BE2C (cell line): ENCODE measurements at regions not wholly inside any gene's neighbourhood (a gene's known extent, or its start where the extent isn't known, plus 50 kb on each side); places are given as distances from the start of the nearest gene placed in this dataset.

Experiments used
- DNase-seq: peaks from one replicate; pipeline ENCODE4 v3.0.0-alpha.2; 2020
- H3K27me3 ChIP-seq: fragments of 250-450 bp; sonication (Bioruptor Pico); 2 replicates; pipeline ENCODE4 v1.5.1; 2020; ENCODE audit warnings: mild to moderate bottlenecking
- H3K36me3 ChIP-seq: fragments of 250-450 bp; sonication (Bioruptor Pico); 2 replicates; pipeline ENCODE4 v1.5.1; 2020; ENCODE audit warnings: mild to moderate bottlenecking
- H3K4me1 ChIP-seq: fragments of 250-450 bp; sonication (Bioruptor Pico); 2 replicates; pipeline ENCODE4 v1.5.1; 2020
- H3K4me3 ChIP-seq: 2 replicates; pipeline ENCODE4 v1.5.1; 2011; ENCODE audit warnings: low read depth, low read length
- H3K9me3 ChIP-seq: fragments of 250-450 bp; sonication (Bioruptor Pico); 2 replicates; pipeline ENCODE4 v1.5.1; 2020
- TF ChIP-seq, protein P1 (sequence below): IDR thresholded peaks from 2 replicates; pipeline ENCODE4 v1.5.1; 2012; ENCODE audit warnings: mild to moderate bottlenecking, low read depth, low read length

DNA sequence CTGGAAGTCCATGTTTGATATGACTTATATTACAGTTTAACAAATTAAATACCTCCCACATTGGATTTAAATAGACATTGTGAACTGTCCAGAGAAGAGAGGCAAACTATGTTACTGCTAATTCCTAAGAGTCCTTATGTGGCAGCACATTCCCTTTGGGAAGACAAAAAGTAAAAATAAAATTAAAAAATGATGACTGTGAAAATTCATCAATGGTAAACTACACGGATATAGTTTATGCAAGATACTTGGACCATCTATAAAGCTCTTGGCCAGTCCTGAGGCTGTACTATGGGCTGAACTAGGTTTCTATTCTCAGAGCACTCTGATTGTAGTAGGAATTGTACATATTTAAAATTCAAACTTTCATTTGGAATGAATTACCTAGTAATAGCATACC is 206.4 kb downstream of the LRRK2 start:
- Histone ChIP-seq H3K4me3 (no peak overlapping the region), H3K9me3 (no peaks in the 10 kb centered on the region), H3K36me3 (no peaks in the 10 kb centered on the region), H3K4me1 (no peaks in the 10 kb centered on the region), H3K27me3 (no peaks in the 10 kb centered on the region)
- TF ChIP-seq, protein P1, sequence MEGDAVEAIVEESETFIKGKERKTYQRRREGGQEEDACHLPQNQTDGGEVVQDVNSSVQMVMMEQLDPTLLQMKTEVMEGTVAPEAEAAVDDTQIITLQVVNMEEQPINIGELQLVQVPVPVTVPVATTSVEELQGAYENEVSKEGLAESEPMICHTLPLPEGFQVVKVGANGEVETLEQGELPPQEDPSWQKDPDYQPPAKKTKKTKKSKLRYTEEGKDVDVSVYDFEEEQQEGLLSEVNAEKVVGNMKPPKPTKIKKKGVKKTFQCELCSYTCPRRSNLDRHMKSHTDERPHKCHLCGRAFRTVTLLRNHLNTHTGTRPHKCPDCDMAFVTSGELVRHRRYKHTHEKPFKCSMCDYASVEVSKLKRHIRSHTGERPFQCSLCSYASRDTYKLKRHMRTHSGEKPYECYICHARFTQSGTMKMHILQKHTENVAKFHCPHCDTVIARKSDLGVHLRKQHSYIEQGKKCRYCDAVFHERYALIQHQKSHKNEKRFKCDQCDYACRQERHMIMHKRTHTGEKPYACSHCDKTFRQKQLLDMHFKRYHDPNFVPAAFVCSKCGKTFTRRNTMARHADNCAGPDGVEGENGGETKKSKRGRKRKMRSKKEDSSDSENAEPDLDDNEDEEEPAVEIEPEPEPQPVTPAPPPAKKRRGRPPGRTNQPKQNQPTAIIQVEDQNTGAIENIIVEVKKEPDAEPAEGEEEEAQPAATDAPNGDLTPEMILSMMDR, result no peak
- no peak for DNase-seq

DNA sequence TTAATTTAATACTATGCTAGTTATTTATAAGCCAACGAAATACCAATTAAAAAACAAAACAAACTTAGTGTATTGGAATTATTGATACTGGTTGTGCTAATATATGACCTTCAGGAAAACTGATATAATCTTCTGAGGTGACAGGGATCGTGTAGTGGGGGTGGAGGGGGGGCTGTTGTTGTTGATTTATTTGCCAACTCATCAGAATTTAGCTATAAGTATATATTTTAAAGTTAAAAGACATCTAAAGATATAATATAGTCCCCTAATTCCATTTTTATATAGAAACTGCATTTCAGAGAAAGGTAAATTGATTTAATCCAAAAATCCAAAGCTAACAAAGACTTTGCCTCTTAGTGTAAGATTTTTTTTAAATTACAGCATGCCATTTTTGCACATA is 210.5 kb downstream of the LRRK2 start:
- TF ChIP-seq, protein P1, result no peak

GRCh38 chr12:40435951-40436350 is 211.2 kb downstream of the LRRK2 start:
- no peaks in the 10 kb centered on the region for H3K4me1 ChIP-seq

More for the DNA sequence above, 210.5 kb downstream of the LRRK2 start:
- H3K27me3 ChIP-seq, result no peaks in the 10 kb centered on the region; the same call in 1 of the 2 replicates
- DNase-seq, result no peak
- H3K36me3 ChIP-seq, result no peaks in the 10 kb centered on the region
- no peaks in the 10 kb centered on the region for H3K4me1 ChIP-seq
- H3K4me3 ChIP-seq, result no peak overlapping the region
- H3K9me3 ChIP-seq, result no peaks in the 10 kb centered on the region

DNA sequence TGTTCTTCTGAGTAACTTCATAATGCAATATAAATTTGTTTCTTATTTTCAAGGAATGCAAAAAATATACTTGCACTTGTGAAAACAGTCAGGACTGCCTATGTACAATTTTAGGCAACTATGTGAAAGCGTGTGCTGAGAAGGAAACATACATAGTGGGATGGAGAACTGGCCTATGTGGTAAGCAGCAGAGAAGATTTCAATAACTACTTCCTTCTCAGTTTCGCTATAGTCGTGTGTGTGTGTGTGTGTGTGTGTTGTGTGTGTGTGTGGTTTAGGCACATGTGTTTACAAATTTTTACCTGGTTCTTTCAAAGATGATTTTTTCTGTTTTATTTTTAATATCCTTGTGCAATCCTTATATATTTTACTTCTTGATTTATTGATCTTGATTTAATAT is 211.8 kb downstream of the LRRK2 start:
- Histone ChIP-seq H3K4me1 (no peaks in the 10 kb centered on the region), H3K27me3 (no peaks in the 10 kb centered on the region; the same call in 1 of the 2 replicates), H3K9me3 (no peaks in the 10 kb centered on the region), H3K4me3 (no peak overlapping the region), H3K36me3 (no peaks in the 10 kb centered on the region)
- TF ChIP-seq, protein P1, result no peak
- no peak for DNase-seq

More at GRCh38 chr12:40435951-40436350, 211.2 kb downstream of the LRRK2 start:
- Histone ChIP-seq H3K9me3 (no peaks in the 10 kb centered on the region), H3K4me3 (no peak overlapping the region), H3K36me3 (no peaks in the 10 kb centered on the region), H3K27me3 (no peaks in the 10 kb centered on the region; the same call in 1 of the 2 replicates)
- DNase-seq, result no peak
- TF ChIP-seq, protein P1, result no peak

GRCh38 chr12:40439771-40440492 is 215.1 kb downstream of the LRRK2 start:
- no peak for DNase-seq
- H3K27me3 ChIP-seq, result no peaks in the 10 kb centered on the region; the same call in 1 of the 2 replicates
- TF ChIP-seq, protein P1, result no peak
- H3K4me3 ChIP-seq, result no peak overlapping the region
- no peaks in the 10 kb centered on the region for H3K4me1 ChIP-seq
- H3K36me3 ChIP-seq, result no peaks in the 10 kb centered on the region
- no peaks in the 10 kb centered on the region for H3K9me3 ChIP-seq

DNA sequence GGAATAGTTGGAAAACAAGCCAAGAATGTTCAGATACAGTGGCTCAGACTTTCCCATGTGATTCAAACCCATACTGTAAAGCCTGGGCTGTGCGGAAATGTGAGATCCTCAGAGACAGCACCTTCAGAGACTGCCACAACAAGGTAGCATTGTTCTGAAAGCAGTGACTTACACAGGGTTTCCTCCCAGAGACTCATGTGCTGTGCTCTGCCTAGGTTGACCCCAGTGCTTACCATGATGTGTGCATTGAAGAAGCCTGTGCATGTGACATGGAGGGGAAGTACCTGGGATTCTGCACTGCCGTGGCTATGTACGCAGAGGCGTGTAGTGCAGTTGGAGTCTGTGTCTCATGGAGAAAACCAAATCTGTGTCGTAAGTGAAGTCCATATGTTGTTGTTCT is 219.4 kb downstream of the LRRK2 start:
- no peak for DNase-seq
- H3K9me3 ChIP-seq, result no peaks in the 10 kb centered on the region
- H3K4me3 ChIP-seq, result no peak overlapping the region
- TF ChIP-seq, protein P1, result no peak
- no peaks in the 10 kb centered on the region for H3K36me3 ChIP-seq
- no peaks in the 10 kb centered on the region for H3K27me3 ChIP-seq
- no peaks in the 10 kb centered on the region for H3K4me1 ChIP-seq
